KBM-7 (cell line): ENCODE measurements at regions not wholly inside any gene's neighbourhood (a gene's known extent, or its start where the extent isn't known, plus 50 kb on each side); places are given as distances from the start of the nearest gene placed in this dataset.
A peak's percentile ranks its signal among the peaks of the same experiment; 100 is the strongest.

Experiments
- DNase-seq: peaks from one replicate; pipeline ENCODE4 v3.0.0-alpha.2; 2015
- in situ Hi-C: fragments of 300-500 bp; cut with MboI; formaldehyde crosslinking; loops from 2 replicates; pipeline ENCODE4 v1.14.3; 2020; ENCODE audit warnings: low sequenced_read_pairs, low pct_unique_long_range_greater_than_20kb, mixed read lengths

DNA sequence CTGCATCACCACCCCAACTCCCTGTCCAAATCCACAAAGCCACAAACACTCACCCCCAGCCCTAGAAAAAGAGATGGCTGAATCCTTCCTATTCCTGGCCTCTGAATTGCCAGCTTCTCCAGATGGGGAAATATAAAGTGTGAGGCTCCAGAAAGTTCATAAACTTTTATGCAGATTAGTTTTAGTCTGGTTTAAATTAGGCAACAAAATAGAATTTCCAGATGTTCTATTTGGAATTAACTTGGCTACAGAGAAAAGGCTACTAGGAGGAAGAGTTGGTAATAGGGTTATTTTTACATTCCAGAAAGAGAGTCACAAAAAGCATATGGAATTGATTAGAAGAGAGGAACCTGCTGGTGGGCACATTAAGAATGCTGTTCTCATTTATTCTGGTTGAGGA is 56.0 kb downstream of the EN1 start:
- in situ Hi-C loops = no loop called here
- DNase-seq = no peak

DNA sequence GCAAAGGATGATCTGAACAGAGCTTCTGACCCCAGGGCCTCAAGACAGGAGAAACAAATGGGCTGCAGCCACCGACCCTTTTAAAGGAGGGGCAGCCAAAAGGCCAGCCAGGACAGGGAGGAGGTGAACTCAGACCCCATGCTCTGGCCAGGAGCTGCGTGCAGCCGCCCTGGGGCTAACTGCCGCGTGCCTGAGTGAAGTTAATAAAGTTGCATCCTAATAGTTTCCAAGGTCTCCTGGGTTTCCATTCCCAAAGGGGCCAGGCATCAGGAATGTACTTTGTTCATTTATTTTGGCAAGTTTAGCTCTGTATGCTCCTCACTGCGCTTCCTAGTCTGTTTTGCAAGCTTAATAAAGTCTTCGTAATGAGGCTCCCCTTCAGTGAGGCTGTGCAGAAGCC is 60.7 kb downstream of the EN1 start:
- in situ Hi-C loops = no loop called here
- DNase-seq = no peak

DNA sequence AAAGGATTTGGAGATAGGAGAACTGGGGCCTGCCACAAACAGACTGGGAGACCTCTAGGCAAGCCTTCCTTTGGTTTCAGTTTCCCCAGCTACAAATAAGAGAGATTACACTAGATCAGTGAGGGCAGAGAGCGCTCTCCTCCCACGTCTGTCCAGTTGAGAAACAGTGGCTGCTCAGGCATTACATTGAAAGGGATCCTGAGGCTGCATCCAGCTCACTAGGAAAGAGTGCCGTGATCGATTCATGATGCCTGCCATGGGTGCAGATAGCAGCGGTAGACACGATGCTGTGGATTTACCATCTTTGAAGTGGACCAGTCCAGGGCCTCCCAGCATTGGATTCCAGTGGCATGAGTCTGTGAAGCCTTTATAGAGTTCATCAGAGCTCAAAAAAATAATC is 62.6 kb downstream of the EN1 start:
- in situ Hi-C loops = no loop called here
- DNase-seq = no peak

- in situ Hi-C loops = no loop called here
- no peak for DNase-seq
Measured at GRCh38 chr2:118779362-118779761, 68.1 kb downstream of the EN1 start.

DNA sequence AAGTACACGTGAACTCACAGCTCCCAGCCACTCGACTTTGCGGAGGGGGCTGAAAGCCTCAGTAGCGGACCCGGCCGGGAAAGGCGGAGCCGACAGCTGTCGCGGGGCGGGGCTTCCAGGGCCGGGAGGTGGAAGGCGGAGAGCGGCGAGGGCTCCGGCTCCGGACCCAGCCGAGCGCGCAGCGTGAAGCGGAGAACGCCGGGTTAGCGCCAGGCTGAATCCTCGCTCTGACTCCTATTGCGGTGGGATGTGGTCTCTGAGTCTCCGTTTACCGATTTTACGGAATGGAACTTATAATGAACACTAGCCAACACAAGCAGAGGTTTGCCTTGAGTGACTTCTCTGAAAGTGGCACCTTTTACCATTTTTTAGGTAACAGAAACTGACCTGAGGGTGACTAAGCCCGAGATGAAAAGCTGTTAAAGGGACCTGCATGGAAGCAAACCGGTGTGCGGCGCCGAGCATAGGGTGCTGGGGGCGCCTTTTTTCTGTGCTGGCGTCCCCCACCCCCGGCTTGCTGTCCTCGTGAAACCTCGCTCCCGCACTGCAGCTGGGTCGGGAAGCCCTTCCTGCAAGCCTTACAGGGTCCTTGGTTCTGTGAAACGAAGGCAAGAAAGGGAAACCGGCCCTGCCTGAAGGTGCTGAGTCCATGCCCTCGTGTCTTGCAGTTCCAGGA is 72.9 kb downstream of the EN1 start:
- no peak for DNase-seq

DNA sequence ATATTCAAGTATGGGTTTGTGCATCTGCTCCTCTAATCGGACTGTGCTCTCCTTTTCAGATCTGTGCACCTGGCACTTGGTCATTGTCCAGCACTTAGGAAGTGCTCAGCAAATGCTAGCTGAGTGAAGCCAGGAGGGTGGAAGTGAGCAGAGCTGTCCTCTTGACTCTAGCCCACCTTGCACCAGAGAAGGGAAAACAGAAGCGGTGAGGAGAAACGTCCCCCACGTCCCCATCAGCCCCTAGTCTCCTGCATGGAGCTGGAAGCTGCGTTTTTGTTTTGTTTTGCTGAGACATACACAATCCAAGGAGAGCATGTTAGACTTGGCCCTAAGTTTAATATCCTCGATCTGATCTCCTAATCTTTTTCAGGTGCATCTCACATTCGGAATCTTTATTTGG is 73.6 kb downstream of the EN1 start:
- no peak for DNase-seq
- in situ Hi-C loops = no loop called here

More for the DNA sequence above, 72.9 kb downstream of the EN1 start:
- in situ Hi-C loops = no loop called here

GRCh38 chr2:118772487-118773200 is 74.8 kb downstream of the EN1 start:
- in situ Hi-C loops = no loop called here
- DNase-seq = no peak

GRCh38 chr2:118769707-118770400 is 77.6 kb downstream of the EN1 start:
- no peak for DNase-seq
- in situ Hi-C loops = no loop called here

DNA sequence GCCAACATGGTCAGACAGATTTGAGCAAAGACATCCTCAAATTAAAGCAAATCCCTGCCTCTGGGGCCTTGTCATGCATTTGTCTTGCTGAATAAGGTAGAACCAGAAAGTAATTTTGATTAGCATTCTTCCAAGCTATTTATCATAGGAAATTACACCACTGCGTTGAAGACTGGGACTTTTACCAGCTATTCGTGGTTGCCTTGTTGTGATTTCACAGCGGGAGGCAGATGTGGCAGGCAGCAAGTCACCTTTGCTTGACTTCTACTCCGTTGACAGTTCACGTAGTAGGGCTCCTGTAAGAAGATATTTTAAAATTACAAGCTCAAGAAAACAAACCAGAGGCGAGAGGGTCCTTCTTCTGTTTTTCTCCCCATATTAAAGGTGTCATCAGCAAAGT is 80.6 kb downstream of the EN1 start:
- no peak for DNase-seq
- in situ Hi-C loops = no loop called here

GRCh38 chr2:118764855-118765254 is 82.6 kb downstream of the EN1 start:
- no peak for DNase-seq
- in situ Hi-C loops = no loop called here

DNA sequence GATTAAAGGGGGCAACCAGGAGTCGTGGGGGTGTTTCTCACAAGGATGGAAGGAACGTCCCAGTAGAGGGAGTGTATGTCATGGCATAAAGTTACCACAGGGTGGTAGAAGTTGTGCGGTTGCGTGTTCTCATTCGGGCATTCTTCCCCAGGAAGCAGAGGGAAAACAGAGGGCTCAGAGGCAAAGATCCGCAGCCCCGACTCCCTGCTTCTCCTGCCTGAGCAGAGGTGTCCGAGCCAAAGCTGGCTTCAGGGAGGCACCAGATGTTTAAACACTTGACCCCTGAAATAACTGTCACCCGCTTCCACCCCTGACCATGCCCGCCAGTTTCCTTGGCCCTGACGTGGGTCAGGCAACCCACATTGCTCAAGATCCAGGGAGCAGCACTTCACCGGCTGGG is 83.7 kb downstream of the EN1 start:
- DNase-seq = peak; percentile 3
- in situ Hi-C loops = no loop called here

GRCh38 chr2:118762290-118762689 is 85.2 kb downstream of the EN1 start:
- DNase-seq = no peak

DNA sequence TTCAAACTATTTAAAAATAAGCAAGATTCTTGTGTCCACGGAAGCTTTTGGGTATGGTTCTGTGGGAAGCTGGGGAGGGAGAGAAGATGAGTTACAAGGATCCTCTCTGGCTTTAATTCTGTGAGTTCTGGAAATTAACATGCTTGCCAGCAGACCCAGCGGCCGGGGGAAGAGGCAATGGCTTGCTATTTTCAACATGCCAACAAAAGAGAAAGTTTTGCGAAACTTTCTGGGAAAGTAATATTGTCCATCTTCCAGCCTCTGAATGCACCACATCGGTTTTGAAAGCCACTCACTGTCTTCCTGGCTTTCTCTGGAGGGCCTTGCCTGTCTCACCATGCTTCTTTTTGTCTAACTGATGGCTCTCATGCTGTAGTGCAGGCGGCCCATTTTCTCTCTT is 85.7 kb downstream of the EN1 start:
- no peak for DNase-seq
- in situ Hi-C loops = no loop called here

More at GRCh38 chr2:118762290-118762689, 85.2 kb downstream of the EN1 start:
- in situ Hi-C loops = no loop called here

- DNase-seq = no peak
- in situ Hi-C loops = no loop called here
Measured at GRCh38 chr2:118755901-118756300, 91.5 kb downstream of the EN1 start.

GRCh38 chr2:118755384-118755783 is 92.1 kb downstream of the EN1 start:
- no peak for DNase-seq
- in situ Hi-C loops = no loop called here

- DNase-seq = no peak
- in situ Hi-C loops = no loop called here
Measured at GRCh38 chr2:118752762-118753429, 94.6 kb downstream of the EN1 start.

GRCh38 chr2:118750959-118751565 is 96.4 kb downstream of the EN1 start:
- in situ Hi-C loops = no loop called here

DNA sequence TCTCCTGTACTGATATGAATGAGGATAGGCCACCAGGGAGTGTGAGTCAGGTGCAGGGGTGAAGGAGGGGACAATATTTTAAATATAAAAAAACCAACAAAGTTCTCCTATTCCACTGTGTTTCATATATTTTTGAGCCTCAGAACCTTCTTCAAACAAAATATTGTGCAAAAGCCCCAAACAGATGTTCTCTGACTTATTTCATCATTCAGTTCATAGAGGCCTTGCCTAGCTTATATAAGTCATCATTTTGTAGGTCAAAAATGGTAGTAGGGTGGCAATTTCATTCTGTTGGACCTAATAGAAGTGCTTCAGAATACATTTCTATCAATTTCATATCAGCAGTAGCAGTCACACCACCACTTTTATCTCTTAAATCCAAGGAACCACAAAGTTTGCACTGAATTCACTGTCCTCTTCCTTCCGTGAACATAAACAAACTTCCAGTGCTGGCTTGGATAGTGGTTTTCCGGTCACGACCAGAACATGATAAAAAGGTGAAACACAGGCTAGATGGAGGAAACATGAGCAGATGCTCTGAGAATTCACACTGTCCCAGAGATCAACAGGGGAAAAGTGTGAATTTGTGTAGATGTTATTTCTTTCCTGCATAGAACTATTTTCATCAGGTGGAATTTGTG is 99.1 kb downstream of the EN1 start:
- DNase-seq = no peak
- in situ Hi-C loops = no loop called here

More at GRCh38 chr2:118750959-118751565, 96.4 kb downstream of the EN1 start:
- DNase-seq = no peak

- in situ Hi-C loops = no loop called here
Measured at GRCh38 chr2:118747637-118748036, 99.8 kb downstream of the EN1 start.

More at GRCh38 chr2:118747637-118748036, 99.8 kb downstream of the EN1 start:
- no peak for DNase-seq
